Stimulated activated CD4-positive, alpha-beta T cell treated with anti-CD3 and anti-CD28 coated beads, TNF-alpha, amount 100 ng/mL, for 48 hours (primary cell): ENCODE measurements at regions not wholly inside any gene's neighbourhood (a gene's known extent, or its start where the extent isn't known, plus 50 kb on each side); places are given as distances from the start of the nearest gene placed in this dataset.

Source experiments
- DNase-seq, 3 donors: peaks; one replicate each; pipeline ENCODE4 v3.0.0-alpha.2; 2020; ENCODE audit warnings: low read depth in 3 of 3

GRCh38 chr3:189117087-189117486 is 54.7 kb upstream of the TPRG1 start:
- no peak for DNase-seq

- no peak for DNase-seq
Measured at GRCh38 chr3:189118896-189119295, 52.9 kb upstream of the TPRG1 start.

- DNase-seq, result no peak
Measured at GRCh38 chr3:189119950-189120349, 51.8 kb upstream of the TPRG1 start.

- no peak for DNase-seq
Measured at GRCh38 chr3:189121092-189121491, 50.7 kb upstream of the TPRG1 start.
